ENCODE measurements at regions not wholly inside any gene's neighbourhood (a gene's known extent, or its start where the extent isn't known, plus 50 kb on each side); places are given as distances from the start of the nearest gene placed in this dataset.

DNA sequence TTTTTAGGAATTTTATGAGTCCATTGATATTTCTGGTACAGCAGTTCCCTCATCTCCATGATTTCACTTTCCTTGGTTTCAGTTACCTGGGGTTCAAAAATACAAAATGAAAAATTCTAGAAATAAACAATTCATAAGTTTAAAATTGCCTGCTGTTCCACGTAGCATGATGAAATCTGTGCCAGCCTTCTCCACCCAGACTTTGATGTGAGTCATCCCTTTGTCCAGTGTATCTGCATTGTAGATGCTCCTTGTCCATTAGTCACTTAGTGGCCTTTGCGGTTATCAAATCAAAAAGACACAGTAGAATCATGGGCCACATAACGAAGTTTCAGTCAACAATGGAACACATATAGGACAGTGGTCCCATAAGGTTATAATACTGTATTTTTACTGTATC is 286.9 kb downstream of the PTEN start:
- TF ChIP-seq, protein P1, sequence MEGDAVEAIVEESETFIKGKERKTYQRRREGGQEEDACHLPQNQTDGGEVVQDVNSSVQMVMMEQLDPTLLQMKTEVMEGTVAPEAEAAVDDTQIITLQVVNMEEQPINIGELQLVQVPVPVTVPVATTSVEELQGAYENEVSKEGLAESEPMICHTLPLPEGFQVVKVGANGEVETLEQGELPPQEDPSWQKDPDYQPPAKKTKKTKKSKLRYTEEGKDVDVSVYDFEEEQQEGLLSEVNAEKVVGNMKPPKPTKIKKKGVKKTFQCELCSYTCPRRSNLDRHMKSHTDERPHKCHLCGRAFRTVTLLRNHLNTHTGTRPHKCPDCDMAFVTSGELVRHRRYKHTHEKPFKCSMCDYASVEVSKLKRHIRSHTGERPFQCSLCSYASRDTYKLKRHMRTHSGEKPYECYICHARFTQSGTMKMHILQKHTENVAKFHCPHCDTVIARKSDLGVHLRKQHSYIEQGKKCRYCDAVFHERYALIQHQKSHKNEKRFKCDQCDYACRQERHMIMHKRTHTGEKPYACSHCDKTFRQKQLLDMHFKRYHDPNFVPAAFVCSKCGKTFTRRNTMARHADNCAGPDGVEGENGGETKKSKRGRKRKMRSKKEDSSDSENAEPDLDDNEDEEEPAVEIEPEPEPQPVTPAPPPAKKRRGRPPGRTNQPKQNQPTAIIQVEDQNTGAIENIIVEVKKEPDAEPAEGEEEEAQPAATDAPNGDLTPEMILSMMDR (IDR thresholded peaks at IDR 0.05; ENCODE audit: low read depth, low read length) = no peak
- TF ChIP-seq MAX (IDR thresholded peaks at IDR 0.05; ENCODE audit: low read depth, low read length) (no peak), POLR2A (IDR thresholded peaks at IDR 0.05; ENCODE audit: extremely low read depth, insufficient read length) (no peak)

Data from NB4 (cell line).